ENCODE measurements at regions not wholly inside any gene's neighbourhood (a gene's known extent, or its start where the extent isn't known, plus 50 kb on each side); places are given as distances from the start of the nearest gene placed in this dataset.

DNA sequence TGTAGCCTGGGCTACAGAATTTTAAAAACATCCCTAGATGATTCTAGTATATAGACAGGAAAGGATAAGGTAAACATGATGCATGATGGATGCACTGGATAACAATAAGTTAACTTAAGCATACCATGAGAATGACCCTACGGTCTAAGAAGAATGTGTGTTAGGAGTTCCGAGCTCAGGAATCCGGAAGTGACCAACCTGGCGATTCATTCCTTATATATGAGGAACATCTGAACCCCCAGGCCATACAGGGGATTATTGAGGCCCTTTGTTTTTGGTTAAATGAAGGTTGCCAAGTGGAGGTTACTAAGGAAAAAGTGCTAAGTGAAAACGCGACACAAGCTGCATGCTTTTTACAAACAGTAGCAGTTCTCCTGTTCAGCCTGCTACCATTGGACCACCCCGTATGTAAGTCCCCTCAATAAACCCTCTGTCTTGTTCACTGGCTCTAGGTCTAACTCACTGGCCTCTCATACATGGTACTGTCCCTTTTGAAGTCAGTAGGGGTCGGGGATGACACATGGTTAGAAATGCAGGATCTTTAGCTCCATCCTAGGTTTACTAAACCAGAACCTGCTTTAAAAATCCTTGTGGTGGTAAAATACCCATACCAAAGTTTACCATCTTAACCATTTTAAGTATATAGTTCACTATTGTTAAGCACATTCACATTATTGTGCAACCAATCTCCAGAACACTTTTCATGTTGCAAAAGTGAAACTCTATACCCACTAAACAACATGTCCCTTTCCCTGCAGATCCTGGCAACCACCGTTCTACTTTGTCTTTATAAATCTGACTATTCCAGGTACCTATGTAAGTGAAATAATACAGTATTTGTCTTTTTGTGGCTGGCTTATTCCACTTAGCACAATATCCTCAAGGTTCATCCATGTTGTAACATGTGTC, 111.0 kb upstream of the MAP4K3 start:
- peak; percentile 96 for DNase-seq (ENCODE audit: low read depth)
- H3K4me3 ChIP-seq (ENCODE audit: low read length) = no peak overlapping the region
- TF ChIP-seq, protein P1, sequence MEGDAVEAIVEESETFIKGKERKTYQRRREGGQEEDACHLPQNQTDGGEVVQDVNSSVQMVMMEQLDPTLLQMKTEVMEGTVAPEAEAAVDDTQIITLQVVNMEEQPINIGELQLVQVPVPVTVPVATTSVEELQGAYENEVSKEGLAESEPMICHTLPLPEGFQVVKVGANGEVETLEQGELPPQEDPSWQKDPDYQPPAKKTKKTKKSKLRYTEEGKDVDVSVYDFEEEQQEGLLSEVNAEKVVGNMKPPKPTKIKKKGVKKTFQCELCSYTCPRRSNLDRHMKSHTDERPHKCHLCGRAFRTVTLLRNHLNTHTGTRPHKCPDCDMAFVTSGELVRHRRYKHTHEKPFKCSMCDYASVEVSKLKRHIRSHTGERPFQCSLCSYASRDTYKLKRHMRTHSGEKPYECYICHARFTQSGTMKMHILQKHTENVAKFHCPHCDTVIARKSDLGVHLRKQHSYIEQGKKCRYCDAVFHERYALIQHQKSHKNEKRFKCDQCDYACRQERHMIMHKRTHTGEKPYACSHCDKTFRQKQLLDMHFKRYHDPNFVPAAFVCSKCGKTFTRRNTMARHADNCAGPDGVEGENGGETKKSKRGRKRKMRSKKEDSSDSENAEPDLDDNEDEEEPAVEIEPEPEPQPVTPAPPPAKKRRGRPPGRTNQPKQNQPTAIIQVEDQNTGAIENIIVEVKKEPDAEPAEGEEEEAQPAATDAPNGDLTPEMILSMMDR (IDR thresholded peaks at IDR 0.05; ENCODE audit: insufficient read depth, low read depth, low read length, missing control alignments) = no peak

DNA sequence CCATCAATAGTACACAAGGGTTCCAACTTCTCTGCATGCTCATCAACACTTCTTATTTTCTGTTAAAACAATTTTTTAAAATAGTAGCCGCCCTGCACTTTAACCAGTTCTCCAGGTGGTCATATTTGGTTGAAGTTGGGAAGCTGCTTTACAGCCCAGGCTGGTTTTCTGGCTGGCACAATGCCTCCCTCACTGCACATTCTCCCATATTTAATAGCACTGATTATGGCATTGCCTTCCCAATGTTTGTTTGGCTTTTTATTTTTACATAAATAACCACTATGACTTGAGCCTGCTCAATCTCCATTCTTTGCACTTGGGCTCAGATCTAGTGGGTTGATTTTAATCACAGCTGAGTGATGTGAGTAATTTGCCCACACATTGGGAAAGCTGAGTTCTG, 111.9 kb upstream of the MAP4K3 start:
- no peak overlapping the region for H3K4me3 ChIP-seq (ENCODE audit: low read length)
- TF ChIP-seq, protein P1 (IDR thresholded peaks at IDR 0.05; ENCODE audit: insufficient read depth, low read depth, low read length, missing control alignments) = no peak
- DNase-seq (ENCODE audit: low read depth) = no peak

DNA sequence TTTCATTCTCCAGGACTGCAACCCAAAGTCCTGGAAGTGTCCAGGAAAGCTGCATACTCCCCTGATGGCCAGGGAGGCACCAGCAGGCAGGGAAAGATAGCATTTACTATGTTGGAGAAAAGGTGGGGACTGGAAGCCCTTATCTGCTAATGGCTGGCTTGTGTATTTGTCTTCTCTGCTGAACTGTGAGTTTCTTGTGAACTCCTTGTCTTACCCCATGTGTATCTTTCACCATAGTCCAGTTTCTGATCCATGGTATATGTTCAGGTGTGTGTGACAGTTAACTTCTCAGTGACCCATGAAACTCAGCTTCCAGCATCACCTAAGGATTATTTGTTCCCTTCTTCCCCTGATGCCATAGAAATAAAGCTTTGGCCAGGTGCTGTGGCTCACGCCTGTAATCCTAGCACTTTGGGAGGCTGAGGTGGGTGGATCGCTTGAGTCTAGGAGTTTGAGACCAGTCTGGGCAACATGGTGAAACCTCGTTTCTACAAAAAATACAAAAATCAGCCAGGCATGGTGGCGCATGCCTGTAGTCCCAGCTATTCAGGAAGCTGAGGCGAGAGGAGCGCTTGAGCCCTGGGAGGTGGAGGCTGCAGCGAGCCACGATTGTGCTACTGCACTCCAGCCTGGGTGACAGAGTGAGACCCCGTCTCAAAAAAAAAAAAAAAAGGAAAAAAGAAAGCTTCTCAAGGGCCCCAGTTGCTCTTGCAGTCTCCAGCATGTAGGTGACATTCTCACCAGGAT, 112.8 kb upstream of the MAP4K3 start:
- TF ChIP-seq, protein P1 (IDR thresholded peaks at IDR 0.05; ENCODE audit: insufficient read depth, low read depth, low read length, missing control alignments) = no peak

DNA sequence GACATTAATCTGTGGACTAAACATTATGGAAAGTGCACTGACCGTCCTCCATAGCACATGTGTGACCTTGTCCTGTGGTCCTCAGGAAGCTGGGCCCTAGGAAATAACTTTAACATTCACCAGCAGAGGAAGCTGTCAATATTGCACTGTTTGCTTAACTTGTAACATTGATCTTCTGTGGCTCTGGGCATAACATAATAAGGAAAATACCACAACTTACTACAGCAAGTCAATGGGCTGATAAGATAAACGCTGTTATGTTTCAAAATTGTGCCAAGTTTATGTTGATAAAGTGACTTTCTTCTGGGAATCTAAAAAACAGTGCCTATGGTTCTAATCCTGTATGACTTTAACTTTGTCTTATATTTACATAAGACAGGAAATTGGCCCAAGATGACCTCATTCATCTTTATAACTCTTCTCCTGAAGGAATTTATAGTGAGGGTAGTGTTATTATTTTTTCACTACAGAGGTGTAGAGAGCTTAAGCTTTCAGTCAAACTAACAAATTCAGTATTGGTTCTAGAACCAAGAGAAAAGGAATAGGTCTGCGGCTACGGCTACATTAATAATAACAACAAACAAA, 113.7 kb upstream of the MAP4K3 start:
- no peak overlapping the region for H3K4me3 ChIP-seq (ENCODE audit: low read length)
- DNase-seq (ENCODE audit: low read depth) = peak; percentile 39
- TF ChIP-seq, protein P1 (IDR thresholded peaks at IDR 0.05; ENCODE audit: insufficient read depth, low read depth, low read length, missing control alignments) = no peak

More for the DNA sequence above, 112.8 kb upstream of the MAP4K3 start:
- DNase-seq (ENCODE audit: low read depth) = no peak
- H3K4me3 ChIP-seq (ENCODE audit: low read length) = no peak overlapping the region

DNA sequence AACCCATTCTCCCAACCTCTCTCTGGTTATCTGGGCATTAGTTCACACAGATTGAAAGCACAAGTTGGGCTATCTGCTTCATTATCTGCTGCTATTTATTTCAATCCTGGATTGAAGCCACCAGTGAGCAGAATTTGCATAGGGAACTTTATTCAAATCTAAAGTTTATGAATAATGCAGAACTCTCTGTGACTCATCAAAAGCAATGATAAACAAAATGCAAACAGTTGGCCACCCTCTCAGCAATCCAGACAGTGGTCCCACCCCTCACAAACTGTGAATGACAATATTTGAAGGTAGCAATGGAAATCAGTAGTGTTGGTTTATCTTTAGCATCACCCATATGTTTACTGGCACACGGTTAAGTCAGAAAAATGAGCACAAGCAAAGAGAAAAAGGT, 106.8 kb upstream of the TMEM178A start:
- H3K4me3 ChIP-seq (ENCODE audit: low read length) = no peak overlapping the region
- DNase-seq (ENCODE audit: low read depth) = no peak
- TF ChIP-seq, protein P1 (IDR thresholded peaks at IDR 0.05; ENCODE audit: insufficient read depth, low read depth, low read length, missing control alignments) = no peak

DNA sequence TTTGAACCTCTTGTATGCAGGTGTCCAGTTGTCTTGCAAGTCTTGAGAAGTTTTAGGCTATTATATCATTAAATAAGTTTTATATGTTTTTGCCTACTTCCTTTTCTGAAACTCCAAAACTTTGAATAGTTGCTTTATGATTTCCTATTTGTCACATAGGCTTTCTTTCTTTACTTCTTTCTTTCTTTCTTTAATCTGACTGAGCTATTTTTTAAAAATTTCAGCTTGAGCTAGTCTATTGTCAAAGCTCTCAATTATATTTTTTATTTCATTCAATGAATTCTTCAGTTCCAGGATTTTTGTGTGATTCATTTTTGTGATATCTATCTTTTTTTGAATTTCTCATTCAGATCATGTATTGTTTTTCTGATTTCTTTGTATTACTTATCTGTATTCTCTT, 102.1 kb upstream of the TMEM178A start:
- H3K4me3 ChIP-seq (ENCODE audit: low read length) = no peak overlapping the region
- TF ChIP-seq, protein P1 (IDR thresholded peaks at IDR 0.05; ENCODE audit: insufficient read depth, low read depth, low read length, missing control alignments) = no peak
- no peak for DNase-seq (ENCODE audit: low read depth)

All from epithelial cell of esophagus (primary cell).